Omental fat pad (tissue), 3 donors: ENCODE measurements at regions not wholly inside any gene's neighbourhood (a gene's known extent, or its start where the extent isn't known, plus 50 kb on each side); places are given as distances from the start of the nearest gene placed in this dataset.

Experiments
- ATAC-seq: fragments of 150-250 bp; one replicate; pipeline ENCODE4 v1.9.1; 2016; ENCODE audit warnings: mild to moderate bottlenecking, moderate library complexity; ENCODE audit not compliant: low FRiP score
- DNase-seq: peaks from one replicate; pipeline ENCODE4 v3.0.0-alpha.2; 2019; ENCODE audit warnings: low spot score
- CTCF ChIP-seq, 3 donors: fragments of 450-650 bp; IDR thresholded peaks; one replicate each; pipeline ENCODE4 v1.5.1; 2016 to 2017; ENCODE audit warnings: antibody characterized with exemption in 3 of 3, mild to moderate bottlenecking in 3 of 3, moderate library complexity in 2 of 3

- no peak for ATAC-seq
- TF ChIP-seq CTCF (IDR thresholded peaks at IDR 0.05) = no peak
- DNase-seq = no peak
Observed at GRCh38 chr7:47000561-47000960, 581.4 kb downstream of the TNS3 start.

- TF ChIP-seq CTCF (IDR thresholded peaks at IDR 0.05) = no peak
- DNase-seq = no peak
- no peak for ATAC-seq
Observed at GRCh38 chr7:46999866-47000265, 582.0 kb downstream of the TNS3 start.

- no peak for ATAC-seq
- no peak for DNase-seq
- no peak for TF ChIP-seq CTCF (IDR thresholded peaks at IDR 0.05)
Observed at GRCh38 chr7:46996972-46997371, 584.9 kb downstream of the TNS3 start.

GRCh38 chr7:46993396-46993795 is 588.5 kb downstream of the TNS3 start:
- TF ChIP-seq CTCF (IDR thresholded peaks at IDR 0.05) = no peak
- DNase-seq = no peak
- ATAC-seq = no peak

- no peak for DNase-seq
- TF ChIP-seq CTCF (IDR thresholded peaks at IDR 0.05) = no peak
- no peak for ATAC-seq
Observed at GRCh38 chr7:46990761-46991160, 591.1 kb downstream of the TNS3 start.

GRCh38 chr7:46989247-46989646 is 592.7 kb downstream of the TNS3 start:
- DNase-seq (no peak), ATAC-seq (no peak)

GRCh38 chr7:46982928-46983327 is 599.0 kb downstream of the TNS3 start:
- ATAC-seq (no peak), DNase-seq (no peak)
- TF ChIP-seq CTCF (IDR thresholded peaks at IDR 0.05) = no peak

More at GRCh38 chr7:46989247-46989646, 592.7 kb downstream of the TNS3 start:
- no peak for TF ChIP-seq CTCF (IDR thresholded peaks at IDR 0.05)
